WTC11 (cell line): ENCODE measurements at regions not wholly inside any gene's neighbourhood (a gene's known extent, or its start where the extent isn't known, plus 50 kb on each side); places are given as distances from the start of the nearest gene placed in this dataset.

Experiments used
- ATAC-seq: fragments of 200-7000 bp; cut with Tn5 transposase; 2 replicates; pipeline ENCODE4 v1.10.0; 2021; ENCODE audit warnings: mild to moderate bottlenecking, moderate library complexity
- CTCF ChIA-PET: fragments of 300-600 bp; sonication (Branson Sonifier 250); formaldehyde crosslinking; loops from one replicate; lab custom pipeline; 2021; ENCODE audit warnings: antibody characterized with exemption; lab: Charles Lee
- POLR2A ChIA-PET: fragments of 350-600 bp; sonication (Branson Sonifier 250); formaldehyde crosslinking; loops from one replicate; lab custom pipeline; 2021; ENCODE audit warnings: antibody characterized with exemption; lab: Charles Lee
- DNase-seq: peaks from one replicate; pipeline ENCODE4 v3.0.0; 2021; ENCODE audit warnings: low spot score
- H3K27ac Mint-ChIP-seq: 2 replicates; pipeline ENCODE4 v1.8.0; 2021; ENCODE audit warnings: mixed read lengths
- H3K27me3 Mint-ChIP-seq: 2 replicates; pipeline ENCODE4 v1.8.0; 2021; ENCODE audit warnings: low read depth, mild to moderate bottlenecking, moderate library complexity, mixed read lengths
- H3K36me3 Mint-ChIP-seq: 2 replicates; pipeline ENCODE4 v1.8.0; 2021; ENCODE audit warnings: mixed read lengths
- H3K4me1 Mint-ChIP-seq: 2 replicates; pipeline ENCODE4 v1.8.0; 2022; ENCODE audit warnings: mixed read lengths
- H3K4me3 Mint-ChIP-seq: 2 replicates; pipeline ENCODE4 v1.8.0; 2021; ENCODE audit warnings: mild to moderate bottlenecking, moderate library complexity, mixed read lengths
- H3K9me3 Mint-ChIP-seq: 2 replicates; pipeline ENCODE4 v1.8.0; 2021; ENCODE audit warnings: mixed read lengths
- FOXK1 ChIP-seq: sonication (generic); formaldehyde crosslinking; IDR thresholded peaks from 2 replicates; pipeline ENCODE4 v1.8.0; 2022; ENCODE audit warnings: mild to moderate bottlenecking, moderate library complexity, missing genetic modification reagents
- GRHL2 ChIP-seq: fragments of 250-450 bp; sonication (Bioruptor Pico); IDR thresholded peaks from 2 replicates; pipeline ENCODE4 v1.8.0; 2022; ENCODE audit warnings: mild to moderate bottlenecking, moderate library complexity; ENCODE audit not compliant: insufficient replicate concordance, severe bottlenecking
- NR3C1 ChIP-seq: sonication (generic); formaldehyde crosslinking; conservative IDR thresholded peaks from 2 replicates; pipeline ENCODE4 v1.8.1; 2023; ENCODE audit warnings: low read depth, mild to moderate bottlenecking, missing genetic modification reagents
- OVOL2 ChIP-seq: fragments of 250-450 bp; sonication (Bioruptor Pico); IDR thresholded peaks from 2 replicates; pipeline ENCODE4 v1.9.0; 2021; ENCODE audit warnings: mild to moderate bottlenecking, borderline replicate concordance
- PRRX2 ChIP-seq: fragments of 250-450 bp; sonication (Bioruptor Pico); IDR thresholded peaks from 2 replicates; pipeline ENCODE4 v1.8.0; 2021; ENCODE audit warnings: mild to moderate bottlenecking
- SMAD3 ChIP-seq: sonication (generic); formaldehyde crosslinking; IDR thresholded peaks from 2 replicates; pipeline ENCODE4 v1.8.0; 2022; ENCODE audit warnings: missing genetic modification reagents, mild to moderate bottlenecking, borderline replicate concordance
- SOX15 ChIP-seq: fragments of 250-450 bp; sonication (Bioruptor Pico); IDR thresholded peaks from 2 replicates; pipeline ENCODE4 v1.9.0; 2021; ENCODE audit warnings: mild to moderate bottlenecking
- TEAD1 ChIP-seq: sonication (generic); formaldehyde crosslinking; IDR thresholded peaks from 2 replicates; pipeline ENCODE4 v1.8.0; 2022; ENCODE audit warnings: mild to moderate bottlenecking, missing genetic modification reagents
- TP53 ChIP-seq: sonication (generic); formaldehyde crosslinking; IDR thresholded peaks from 2 replicates; pipeline ENCODE4 v1.8.1; 2023; ENCODE audit warnings: mild to moderate bottlenecking, missing genetic modification reagents
- ZNF138 ChIP-seq: sonication (generic); formaldehyde crosslinking; conservative IDR thresholded peaks from 2 replicates; pipeline ENCODE4 v1.8.1; 2022; ENCODE audit warnings: mild to moderate bottlenecking, moderate library complexity, missing genetic modification reagents
- ZNF219 ChIP-seq: sonication (generic); formaldehyde crosslinking; IDR thresholded peaks from 2 replicates; pipeline ENCODE4 v1.8.0; 2023; ENCODE audit warnings: missing genetic modification reagents, mild to moderate bottlenecking, borderline replicate concordance
- ZNF263 ChIP-seq: sonication (generic); formaldehyde crosslinking; IDR thresholded peaks from 2 replicates; pipeline ENCODE4 v1.8.1; 2022; ENCODE audit warnings: low read depth, mild to moderate bottlenecking, moderate library complexity, missing genetic modification reagents
- ZNF671 ChIP-seq: fragments of 250-450 bp; sonication (Bioruptor Pico); IDR thresholded peaks from 2 replicates; pipeline ENCODE4 v1.8.0; 2021; ENCODE audit warnings: mild to moderate bottlenecking
- TF ChIP-seq, protein P1 (sequence below): sonication (generic); formaldehyde crosslinking; IDR thresholded peaks from 2 replicates; pipeline ENCODE4 v1.8.1; 2023; ENCODE audit warnings: mild to moderate bottlenecking, moderate library complexity, missing genetic modification reagents
- TF ChIP-seq, protein P2 (sequence below): sonication (generic); formaldehyde crosslinking; IDR thresholded peaks from 2 replicates; pipeline ENCODE4 v1.8.1; 2022; ENCODE audit warnings: mild to moderate bottlenecking, missing genetic modification reagents, moderate library complexity, borderline replicate concordance
- TF ChIP-seq, protein P3 (sequence below): sonication (generic); formaldehyde crosslinking; IDR thresholded peaks from 2 replicates; pipeline ENCODE4 v1.8.1; 2022; ENCODE audit warnings: missing genetic modification reagents, borderline replicate concordance
- TF ChIP-seq, protein P4 (sequence below): fragments of 250-450 bp; sonication (Bioruptor Pico); IDR thresholded peaks from 2 replicates; pipeline ENCODE4 v2.1.2; 2022; ENCODE audit warnings: mild to moderate bottlenecking, moderate library complexity
- TF ChIP-seq, protein P5 (sequence below): sonication (generic); formaldehyde crosslinking; IDR thresholded peaks from 2 replicates; pipeline ENCODE4 v1.8.1; 2022; ENCODE audit warnings: mild to moderate bottlenecking, moderate library complexity, missing genetic modification reagents
- TF ChIP-seq, protein P6 (sequence below): sonication (generic); formaldehyde crosslinking; IDR thresholded peaks from 2 replicates; pipeline ENCODE4 v1.8.1; 2022; ENCODE audit warnings: low read depth, mild to moderate bottlenecking, moderate library complexity, missing genetic modification reagents, borderline replicate concordance
- TF ChIP-seq, protein P7 (sequence below): fragments of 250-450 bp; sonication (Bioruptor Pico); IDR thresholded peaks from 2 replicates; pipeline ENCODE4 v1.9.0; 2021; ENCODE audit warnings: mild to moderate bottlenecking
- TF ChIP-seq, protein P8 (sequence below): sonication (generic); formaldehyde crosslinking; IDR thresholded peaks from 2 replicates; pipeline ENCODE4 v1.8.1; 2023; ENCODE audit warnings: mild to moderate bottlenecking, missing genetic modification reagents

DNA sequence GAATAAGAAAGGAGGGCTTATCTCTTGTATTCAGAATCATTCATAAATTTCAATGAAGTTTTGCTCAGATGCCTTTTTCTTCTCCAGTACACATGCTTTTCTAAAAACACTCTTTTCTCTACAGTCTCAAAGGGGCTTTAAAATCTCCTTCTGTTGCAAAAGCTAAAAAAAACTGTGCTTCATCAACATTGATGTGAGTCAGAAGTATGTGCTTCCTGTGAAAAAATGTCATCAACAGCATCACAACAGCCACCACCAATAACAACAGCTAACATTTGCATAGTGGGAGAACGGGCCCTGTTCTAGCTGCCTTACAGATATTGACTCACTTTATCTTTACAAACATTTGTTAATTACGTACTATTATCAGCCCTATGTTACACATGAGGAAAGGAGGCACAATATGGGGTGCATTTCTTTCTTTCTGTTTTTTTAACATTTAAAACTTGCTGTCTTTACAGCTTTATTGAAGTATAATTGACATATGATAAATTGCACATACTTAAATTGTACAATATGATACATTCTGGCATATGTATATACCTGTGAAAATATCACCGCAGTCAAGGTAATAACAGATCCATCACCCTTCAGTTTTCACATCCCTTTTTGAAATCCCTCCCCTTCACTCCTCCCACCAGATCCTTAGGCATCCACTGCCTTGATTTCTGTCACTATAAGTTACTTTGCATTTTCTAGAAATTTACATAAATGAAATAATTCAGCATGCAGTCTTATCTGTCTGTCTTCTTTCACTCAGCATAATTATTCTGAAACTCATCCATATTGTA, 1605.4 kb upstream of the LRRTM3 start (continued):
- TF ChIP-seq, protein P1, sequence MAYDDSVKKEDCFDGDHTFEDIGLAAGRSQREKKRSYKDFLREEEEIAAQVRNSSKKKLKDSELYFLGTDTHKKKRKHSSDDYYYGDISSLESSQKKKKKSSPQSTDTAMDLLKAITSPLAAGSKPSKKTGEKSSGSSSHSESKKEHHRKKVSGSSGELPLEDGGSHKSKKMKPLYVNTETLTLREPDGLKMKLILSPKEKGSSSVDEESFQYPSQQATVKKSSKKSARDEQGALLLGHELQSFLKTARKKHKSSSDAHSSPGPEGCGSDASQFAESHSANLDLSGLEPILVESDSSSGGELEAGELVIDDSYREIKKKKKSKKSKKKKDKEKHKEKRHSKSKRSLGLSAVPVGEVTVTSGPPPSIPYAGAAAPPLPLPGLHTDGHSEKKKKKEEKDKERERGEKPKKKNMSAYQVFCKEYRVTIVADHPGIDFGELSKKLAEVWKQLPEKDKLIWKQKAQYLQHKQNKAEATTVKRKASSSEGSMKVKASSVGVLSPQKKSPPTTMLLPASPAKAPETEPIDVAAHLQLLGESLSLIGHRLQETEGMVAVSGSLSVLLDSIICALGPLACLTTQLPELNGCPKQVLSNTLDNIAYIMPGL (CRISPR knock-in tag) = no peak
- TF ChIP-seq, protein P2, sequence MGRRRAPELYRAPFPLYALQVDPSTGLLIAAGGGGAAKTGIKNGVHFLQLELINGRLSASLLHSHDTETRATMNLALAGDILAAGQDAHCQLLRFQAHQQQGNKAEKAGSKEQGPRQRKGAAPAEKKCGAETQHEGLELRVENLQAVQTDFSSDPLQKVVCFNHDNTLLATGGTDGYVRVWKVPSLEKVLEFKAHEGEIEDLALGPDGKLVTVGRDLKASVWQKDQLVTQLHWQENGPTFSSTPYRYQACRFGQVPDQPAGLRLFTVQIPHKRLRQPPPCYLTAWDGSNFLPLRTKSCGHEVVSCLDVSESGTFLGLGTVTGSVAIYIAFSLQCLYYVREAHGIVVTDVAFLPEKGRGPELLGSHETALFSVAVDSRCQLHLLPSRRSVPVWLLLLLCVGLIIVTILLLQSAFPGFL (CRISPR knock-in tag) = no peak
- TF ChIP-seq, protein P3, sequence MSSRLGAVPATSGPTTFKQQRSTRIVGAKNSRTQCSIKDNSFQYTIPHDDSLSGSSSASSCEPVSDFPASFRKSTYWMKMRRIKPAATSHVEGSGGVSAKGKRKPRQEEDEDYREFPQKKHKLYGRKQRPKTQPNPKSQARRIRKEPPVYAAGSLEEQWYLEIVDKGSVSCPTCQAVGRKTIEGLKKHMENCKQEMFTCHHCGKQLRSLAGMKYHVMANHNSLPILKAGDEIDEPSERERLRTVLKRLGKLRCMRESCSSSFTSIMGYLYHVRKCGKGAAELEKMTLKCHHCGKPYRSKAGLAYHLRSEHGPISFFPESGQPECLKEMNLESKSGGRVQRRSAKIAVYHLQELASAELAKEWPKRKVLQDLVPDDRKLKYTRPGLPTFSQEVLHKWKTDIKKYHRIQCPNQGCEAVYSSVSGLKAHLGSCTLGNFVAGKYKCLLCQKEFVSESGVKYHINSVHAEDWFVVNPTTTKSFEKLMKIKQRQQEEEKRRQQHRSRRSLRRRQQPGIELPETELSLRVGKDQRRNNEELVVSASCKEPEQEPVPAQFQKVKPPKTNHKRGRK (CRISPR knock-in tag) = no peak

DNA sequence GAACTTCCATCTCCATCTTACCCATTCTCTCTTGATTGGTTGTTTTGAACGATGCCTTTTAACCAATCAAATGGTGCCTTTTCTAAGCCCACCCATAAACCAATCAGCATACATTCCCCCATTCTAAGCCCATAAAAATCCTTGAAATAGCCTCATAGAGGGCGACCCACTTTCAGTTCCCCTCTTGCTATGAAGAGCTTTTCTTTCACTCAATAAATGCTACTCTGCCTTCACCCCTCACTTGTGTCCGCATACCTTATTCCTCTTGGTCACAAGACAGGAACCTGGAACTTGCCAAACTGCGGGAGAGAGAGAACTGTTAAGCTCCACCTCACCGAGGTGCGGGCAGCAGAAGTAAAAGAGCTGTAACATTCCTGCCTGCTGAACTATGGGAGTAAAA, 1602.0 kb upstream of the LRRTM3 start:
- no peak overlapping the region for H3K4me3 Mint-ChIP-seq
- no peak for DNase-seq
- peaks cover 36% of the 10 kb centered on the region for H3K4me1 Mint-ChIP-seq
- H3K36me3 Mint-ChIP-seq = no peaks in the 10 kb centered on the region
- no peak for ATAC-seq
- peaks cover 5% of the 10 kb centered on the region for H3K9me3 Mint-ChIP-seq
- H3K27me3 Mint-ChIP-seq = no peaks in the 10 kb centered on the region
- ChIA-PET CTCF (interaction anchor here (0.6 kb wide), 1 partner anchor 432 kb away, joined by 3 read pairs; no protein-coding TSS in a partner anchor), POLR2A (interaction anchor here (0.6 kb wide), 1 partner anchor 1133 kb away, joined by 3 read pairs; no protein-coding TSS in a partner anchor)
- no peak overlapping the region for H3K27ac Mint-ChIP-seq
- no peak for TF ChIP-seq NR3C1
- TF ChIP-seq ZNF138 (CRISPR knock-in tag) = no peak
- TF ChIP-seq OVOL2 (CRISPR knock-in tag) = no peak
- TF ChIP-seq ZNF671 (CRISPR knock-in tag) = no peak
- no peak for TF ChIP-seq TP53 (CRISPR knock-in tag)
- TF ChIP-seq TEAD1 (CRISPR knock-in tag) = no peak
- no peak for TF ChIP-seq GRHL2 (CRISPR knock-in tag)
- TF ChIP-seq ZNF219 (CRISPR knock-in tag) = no peak
- no peak for TF ChIP-seq SMAD3 (CRISPR knock-in tag)
- TF ChIP-seq, protein P4, sequence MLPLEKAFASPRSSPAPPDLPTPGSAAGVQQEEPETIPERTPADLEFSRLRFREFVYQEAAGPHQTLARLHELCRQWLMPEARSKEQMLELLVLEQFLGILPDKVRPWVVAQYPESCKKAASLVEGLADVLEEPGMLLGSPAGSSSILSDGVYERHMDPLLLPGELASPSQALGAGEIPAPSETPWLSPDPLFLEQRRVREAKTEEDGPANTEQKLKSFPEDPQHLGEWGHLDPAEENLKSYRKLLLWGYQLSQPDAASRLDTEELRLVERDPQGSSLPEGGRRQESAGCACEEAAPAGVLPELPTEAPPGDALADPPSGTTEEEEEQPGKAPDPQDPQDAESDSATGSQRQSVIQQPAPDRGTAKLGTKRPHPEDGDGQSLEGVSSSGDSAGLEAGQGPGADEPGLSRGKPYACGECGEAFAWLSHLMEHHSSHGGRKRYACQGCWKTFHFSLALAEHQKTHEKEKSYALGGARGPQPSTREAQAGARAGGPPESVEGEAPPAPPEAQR (CRISPR knock-in tag) = no peak
- TF ChIP-seq, protein P5, sequence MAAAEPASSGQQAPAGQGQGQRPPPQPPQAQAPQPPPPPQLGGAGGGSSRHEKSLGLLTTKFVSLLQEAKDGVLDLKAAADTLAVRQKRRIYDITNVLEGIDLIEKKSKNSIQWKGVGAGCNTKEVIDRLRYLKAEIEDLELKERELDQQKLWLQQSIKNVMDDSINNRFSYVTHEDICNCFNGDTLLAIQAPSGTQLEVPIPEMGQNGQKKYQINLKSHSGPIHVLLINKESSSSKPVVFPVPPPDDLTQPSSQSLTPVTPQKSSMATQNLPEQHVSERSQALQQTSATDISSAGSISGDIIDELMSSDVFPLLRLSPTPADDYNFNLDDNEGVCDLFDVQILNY (CRISPR knock-in tag) = no peak
- no peak for TF ChIP-seq PRRX2 (CRISPR knock-in tag)
- TF ChIP-seq SOX15 (CRISPR knock-in tag) = no peak
- TF ChIP-seq, protein P6, sequence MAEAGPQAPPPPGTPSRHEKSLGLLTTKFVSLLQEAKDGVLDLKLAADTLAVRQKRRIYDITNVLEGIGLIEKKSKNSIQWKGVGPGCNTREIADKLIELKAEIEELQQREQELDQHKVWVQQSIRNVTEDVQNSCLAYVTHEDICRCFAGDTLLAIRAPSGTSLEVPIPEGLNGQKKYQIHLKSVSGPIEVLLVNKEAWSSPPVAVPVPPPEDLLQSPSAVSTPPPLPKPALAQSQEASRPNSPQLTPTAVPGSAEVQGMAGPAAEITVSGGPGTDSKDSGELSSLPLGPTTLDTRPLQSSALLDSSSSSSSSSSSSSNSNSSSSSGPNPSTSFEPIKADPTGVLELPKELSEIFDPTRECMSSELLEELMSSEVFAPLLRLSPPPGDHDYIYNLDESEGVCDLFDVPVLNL = no peak
- no peak for TF ChIP-seq ZNF263 (CRISPR knock-in tag)
- TF ChIP-seq, protein P7, sequence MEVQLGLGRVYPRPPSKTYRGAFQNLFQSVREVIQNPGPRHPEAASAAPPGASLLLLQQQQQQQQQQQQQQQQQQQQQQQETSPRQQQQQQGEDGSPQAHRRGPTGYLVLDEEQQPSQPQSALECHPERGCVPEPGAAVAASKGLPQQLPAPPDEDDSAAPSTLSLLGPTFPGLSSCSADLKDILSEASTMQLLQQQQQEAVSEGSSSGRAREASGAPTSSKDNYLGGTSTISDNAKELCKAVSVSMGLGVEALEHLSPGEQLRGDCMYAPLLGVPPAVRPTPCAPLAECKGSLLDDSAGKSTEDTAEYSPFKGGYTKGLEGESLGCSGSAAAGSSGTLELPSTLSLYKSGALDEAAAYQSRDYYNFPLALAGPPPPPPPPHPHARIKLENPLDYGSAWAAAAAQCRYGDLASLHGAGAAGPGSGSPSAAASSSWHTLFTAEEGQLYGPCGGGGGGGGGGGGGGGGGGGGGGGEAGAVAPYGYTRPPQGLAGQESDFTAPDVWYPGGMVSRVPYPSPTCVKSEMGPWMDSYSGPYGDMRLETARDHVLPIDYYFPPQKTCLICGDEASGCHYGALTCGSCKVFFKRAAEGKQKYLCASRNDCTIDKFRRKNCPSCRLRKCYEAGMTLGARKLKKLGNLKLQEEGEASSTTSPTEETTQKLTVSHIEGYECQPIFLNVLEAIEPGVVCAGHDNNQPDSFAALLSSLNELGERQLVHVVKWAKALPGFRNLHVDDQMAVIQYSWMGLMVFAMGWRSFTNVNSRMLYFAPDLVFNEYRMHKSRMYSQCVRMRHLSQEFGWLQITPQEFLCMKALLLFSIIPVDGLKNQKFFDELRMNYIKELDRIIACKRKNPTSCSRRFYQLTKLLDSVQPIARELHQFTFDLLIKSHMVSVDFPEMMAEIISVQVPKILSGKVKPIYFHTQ (CRISPR knock-in tag) = no peak
- TF ChIP-seq FOXK1 (CRISPR knock-in tag) = no peak
- TF ChIP-seq, protein P8, sequence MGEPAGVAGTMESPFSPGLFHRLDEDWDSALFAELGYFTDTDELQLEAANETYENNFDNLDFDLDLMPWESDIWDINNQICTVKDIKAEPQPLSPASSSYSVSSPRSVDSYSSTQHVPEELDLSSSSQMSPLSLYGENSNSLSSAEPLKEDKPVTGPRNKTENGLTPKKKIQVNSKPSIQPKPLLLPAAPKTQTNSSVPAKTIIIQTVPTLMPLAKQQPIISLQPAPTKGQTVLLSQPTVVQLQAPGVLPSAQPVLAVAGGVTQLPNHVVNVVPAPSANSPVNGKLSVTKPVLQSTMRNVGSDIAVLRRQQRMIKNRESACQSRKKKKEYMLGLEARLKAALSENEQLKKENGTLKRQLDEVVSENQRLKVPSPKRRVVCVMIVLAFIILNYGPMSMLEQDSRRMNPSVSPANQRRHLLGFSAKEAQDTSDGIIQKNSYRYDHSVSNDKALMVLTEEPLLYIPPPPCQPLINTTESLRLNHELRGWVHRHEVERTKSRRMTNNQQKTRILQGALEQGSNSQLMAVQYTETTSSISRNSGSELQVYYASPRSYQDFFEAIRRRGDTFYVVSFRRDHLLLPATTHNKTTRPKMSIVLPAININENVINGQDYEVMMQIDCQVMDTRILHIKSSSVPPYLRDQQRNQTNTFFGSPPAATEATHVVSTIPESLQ = no peak
